SK-N-SH (cell line): ENCODE measurements at regions not wholly inside any gene's neighbourhood (a gene's known extent, or its start where the extent isn't known, plus 50 kb on each side); places are given as distances from the start of the nearest gene placed in this dataset.

Source experiments
- CTCF ChIA-PET: fragments of 300-600, 350-600 bp; formaldehyde crosslinking; extraction: SDS; loops from one replicate; lab custom pipeline; 2021; lab: Yijun Ruan, JAX
- POLR2A ChIA-PET: fragments of 350-600 bp; sonication (Branson Sonifier 250); formaldehyde crosslinking; extraction: SDS; loops from one replicate; lab custom pipeline; 2020; ENCODE audit warnings: antibody characterized with exemption, inconsistent platforms; lab: Yijun Ruan, JAX
- DNase-seq: peaks from one replicate; pipeline ENCODE4 v3.0.0; 2012
- H2AFZ ChIP-seq: fragments of 200-600 bp; sonication (generic); 2 replicates; pipeline ENCODE4 v1.8.1; 2016; ENCODE audit warnings: antibody characterized with exemption, mild to moderate bottlenecking, low read depth
- H3F3A ChIP-seq: fragments of 200-600 bp; sonication (generic); replicated peaks from 2 replicates; pipeline ENCODE3; 2016; ENCODE audit warnings: antibody characterized with exemption, mild to moderate bottlenecking; ENCODE audit not compliant: insufficient read depth
- H3K27ac ChIP-seq, 2 experiments: fragments of 200-500 bp in 1 of 2; fragments of 200-600 bp in 1 of 2; sonication (Bioruptor generic) in 1 of 2; sonication (generic), shearing (Covaris generic) in 1 of 2; 2 replicates each; pipeline versions ENCODE4 v1.5.1 to v1.6.1; 2014 to 2016; ENCODE audit warnings: low read depth in 2 of 2, inconsistent platforms in 1 of 2, low read length in 1 of 2, mild to moderate bottlenecking in 1 of 2, mixed read lengths in 1 of 2
- H3K27me3 ChIP-seq: fragments of 200-600 bp; sonication (generic), shearing (Covaris generic); 2 replicates; pipeline ENCODE4 v1.6.1; 2016; ENCODE audit warnings: mixed run types; ENCODE audit not compliant: insufficient read depth
- H3K36me3 ChIP-seq, 2 experiments: fragments of 200-500 bp in 1 of 2; fragments of 200-600 bp in 1 of 2; sonication (Bioruptor generic) in 1 of 2; sonication (generic) in 1 of 2; replicated peaks in 1 of 2; 2 replicates each; pipeline versions ENCODE3 to v1.5.1; 2014 to 2016; ENCODE audit warnings: low read length in 1 of 2, mild to moderate bottlenecking in 1 of 2; ENCODE audit not compliant: insufficient read depth in 2 of 2, control insufficient read depth in 1 of 2
- H3K4me1 ChIP-seq, 2 experiments: fragments of 200-500 bp in 1 of 2; fragments of 200-600 bp in 1 of 2; sonication (Bioruptor generic) in 1 of 2; sonication (generic), shearing (Covaris generic) in 1 of 2; 2 replicates each; pipeline versions ENCODE4 v1.5.1 to v1.6.1; 2014 to 2016; ENCODE audit warnings: low read depth in 1 of 2, low read length in 1 of 2, mixed run types in 1 of 2; ENCODE audit not compliant: insufficient read depth in 2 of 2, control insufficient read depth in 1 of 2
- H3K4me2 ChIP-seq: fragments of 200-600 bp; sonication (generic), shearing (Covaris generic); 2 replicates; pipeline ENCODE4 v1.6.1; 2017; ENCODE audit warnings: mixed run types
- H3K4me3 ChIP-seq, 2 experiments: fragments of 200-500 bp in 1 of 2; fragments of 200-600 bp in 1 of 2; sonication (Bioruptor generic) in 1 of 2; sonication (generic), shearing (Covaris generic) in 1 of 2; 2 replicates each; pipeline versions ENCODE4 v1.5.1 to v1.8.1; 2014 to 2016; ENCODE audit warnings: low read depth in 2 of 2, inconsistent platforms in 1 of 2, low read length in 1 of 2, mild to moderate bottlenecking in 1 of 2, mixed read lengths in 1 of 2, moderate library complexity in 1 of 2
- H3K79me2 ChIP-seq: fragments of 200-600 bp; sonication (generic); 2 replicates; pipeline ENCODE4 v1.8.1; 2017; ENCODE audit warnings: mild to moderate bottlenecking; ENCODE audit not compliant: insufficient read depth
- H3K9ac ChIP-seq: fragments of 200-600 bp; sonication (generic); 2 replicates; pipeline ENCODE4 v1.6.1; 2017; ENCODE audit warnings: mixed run types
- H3K9me2 ChIP-seq: fragments of 200-600 bp; sonication (generic); 2 replicates; pipeline ENCODE4 v1.6.1; 2017; ENCODE audit warnings: mixed run types
- H3K9me3 ChIP-seq: fragments of 200-600 bp; sonication (generic); 2 replicates; pipeline ENCODE4 v1.6.1; 2017; ENCODE audit warnings: mixed run types, mild to moderate bottlenecking, moderate library complexity
- H4K20me1 ChIP-seq: fragments of 200-600 bp; sonication (generic); 2 replicates; pipeline ENCODE4 v1.6.1; 2017; ENCODE audit warnings: mild to moderate bottlenecking, mixed run types; ENCODE audit not compliant: insufficient read depth
- CHD2 ChIP-seq: fragments of 150-350 bp; IDR thresholded peaks from 2 replicates; pipeline ENCODE4 v1.6.1; 2018; ENCODE audit warnings: low read length; ENCODE audit not compliant: partially characterized antibody
- CTCF ChIP-seq: fragments of 200-600 bp; sonication (generic); IDR thresholded peaks from 2 replicates; pipeline ENCODE4 v1.6.1; 2017; ENCODE audit warnings: antibody characterized with exemption, mild to moderate bottlenecking, moderate library complexity
- ELF1 ChIP-seq: IDR thresholded peaks from 2 replicates; pipeline ENCODE4 v1.4.0; 2012
- GABPA ChIP-seq: IDR thresholded peaks from 2 replicates; pipeline ENCODE4 v1.4.0; 2012; ENCODE audit warnings: low read depth, mild to moderate bottlenecking
- IRF3 ChIP-seq: fragments of 150-350 bp; IDR thresholded peaks from 2 replicates; pipeline ENCODE4 v1.6.1; 2016; ENCODE audit warnings: mild to moderate bottlenecking, low read depth, low read length
- MAX ChIP-seq: IDR thresholded peaks from 2 replicates; pipeline ENCODE4 v1.4.0; 2012; ENCODE audit warnings: low read depth
- NRF1 ChIP-seq: IDR thresholded peaks from 2 replicates; pipeline ENCODE4 v1.6.1; 2012; ENCODE audit warnings: low read depth, mild to moderate bottlenecking, low read length
- POLR2AphosphoS5 ChIP-seq: IDR thresholded peaks from 2 replicates; pipeline ENCODE4 v1.6.1; 2012; ENCODE audit warnings: low read depth, low read length
- RAD21 ChIP-seq: IDR thresholded peaks from 2 replicates; pipeline ENCODE4 v1.6.1; 2012; ENCODE audit warnings: mild to moderate bottlenecking, low read length
- REST ChIP-seq: IDR thresholded peaks from 2 replicates; pipeline ENCODE4 v1.6.1; 2012; ENCODE audit warnings: mild to moderate bottlenecking, low read depth, low read length, moderate library complexity
- SIN3A ChIP-seq: IDR thresholded peaks from 2 replicates; pipeline ENCODE4 v1.6.1; 2012; ENCODE audit warnings: low read depth, mild to moderate bottlenecking, low read length, moderate library complexity, borderline replicate concordance
- SMC3 ChIP-seq: IDR thresholded peaks from 2 replicates; pipeline ENCODE4 v1.6.1; 2012; ENCODE audit warnings: low read depth, low read length, improper control_type of control experiment
- TAF1 ChIP-seq: IDR thresholded peaks from 2 replicates; pipeline ENCODE4 v1.6.1; 2012; ENCODE audit warnings: low read depth, mild to moderate bottlenecking, low read length, moderate library complexity, borderline replicate concordance
- TCF12 ChIP-seq: IDR thresholded peaks from 2 replicates; pipeline ENCODE4 v1.4.0; 2012
- USF1 ChIP-seq: IDR thresholded peaks from 2 replicates; pipeline ENCODE4 v1.4.0; 2012; ENCODE audit warnings: low read depth, borderline replicate concordance
- YY1 ChIP-seq: IDR thresholded peaks from 2 replicates; pipeline ENCODE4 v1.4.0; 2012; ENCODE audit warnings: low read depth, mild to moderate bottlenecking

- Histone ChIP-seq H3K9ac (no peak overlapping the region), H3K4me2 (no peak overlapping the region), H3K4me3 (no peak overlapping the region), H3K27ac (no peak overlapping the region), H3K4me1 (no peaks in the 10 kb centered on the region), H3K36me3 (no peaks in the 10 kb centered on the region), H2AFZ (no peak overlapping the region), H3K79me2 (no peaks in the 10 kb centered on the region), H3K9me3 (no peaks in the 10 kb centered on the region), H3K27me3 (no peaks in the 10 kb centered on the region), H4K20me1 (no peaks in the 10 kb centered on the region), H3F3A (peaks cover 3% of the 10 kb centered on the region), H3K9me2 (no peaks in the 10 kb centered on the region)
- ChIA-PET CTCF (interaction anchor here (1.2 kb wide), 1 partner anchor 27 kb away, joined by 6 read pairs; no protein-coding TSS in a partner anchor), POLR2A (no interaction called here)
- TF ChIP-seq CTCF (no peak), NRF1 (no peak), USF1 (no peak), GABPA (no peak), IRF3 (no peak), MAX (no peak)
- DNase-seq, result no peak
Measured at GRCh38 chr7:119963654-119964053, 309.3 kb upstream of the KCND2 start.

GRCh38 chr7:119964065-119964464 lies 308.9 kb upstream of the KCND2 start:
- H3F3A ChIP-seq, result peaks cover 3% of the 10 kb centered on the region
- no peak overlapping the region for H2AFZ ChIP-seq
- ChIA-PET CTCF (interaction anchor here (0.7 to 1.2 kb wide), 2 partner anchors 28 to 162 kb away, joined by 3 to 6 read pairs; no protein-coding TSS in a partner anchor), POLR2A (no interaction called here)
- H3K27ac ChIP-seq, result no peak overlapping the region
- H3K4me2 ChIP-seq, result no peak overlapping the region
- no peak for DNase-seq
- no peak overlapping the region for H3K4me3 ChIP-seq
- no peaks in the 10 kb centered on the region for H3K9me3 ChIP-seq
- no peaks in the 10 kb centered on the region for H3K4me1 ChIP-seq
- H4K20me1 ChIP-seq, result no peaks in the 10 kb centered on the region
- H3K9ac ChIP-seq, result no peak overlapping the region
- no peaks in the 10 kb centered on the region for H3K27me3 ChIP-seq
- H3K36me3 ChIP-seq, result no peaks in the 10 kb centered on the region
- TF ChIP-seq SMC3 (no peak), RAD21 (no peak), POLR2AphosphoS5 (no peak), CHD2 (no peak), ELF1 (no peak), TAF1 (no peak), TCF12 (no peak), IRF3 (no peak), REST (no peak), MAX (no peak), SIN3A (no peak), YY1 (no peak), CTCF (no peak)
- no peaks in the 10 kb centered on the region for H3K9me2 ChIP-seq
- no peaks in the 10 kb centered on the region for H3K79me2 ChIP-seq
